ENCODE measurements at regions not wholly inside any gene's neighbourhood (a gene's known extent, or its start where the extent isn't known, plus 50 kb on each side); places are given as distances from the start of the nearest gene placed in this dataset.

DNA sequence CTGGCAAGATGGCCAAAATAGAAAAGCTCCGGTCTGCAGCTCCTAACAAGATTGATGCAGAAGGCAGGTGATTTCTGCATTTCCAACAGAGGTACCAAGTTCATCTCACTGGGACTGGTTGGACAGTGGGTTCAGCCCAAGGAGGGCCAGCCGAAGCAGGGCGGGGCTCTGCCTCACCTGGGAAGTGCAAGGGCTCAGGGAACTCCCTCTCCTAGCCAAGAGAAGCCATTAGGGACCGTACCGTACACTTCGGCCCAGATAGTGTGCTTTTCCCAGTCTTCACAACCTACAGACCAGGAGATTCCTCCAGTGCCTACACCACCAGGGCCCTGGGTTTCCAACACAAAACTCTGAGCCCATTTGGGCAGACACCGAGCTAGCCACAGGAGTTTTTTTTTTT, 277.8 kb downstream of the SLCO4C1 start:
- Histone ChIP-seq H3K27ac (ENCODE audit: low read depth in 2 of 2, low read length in 2 of 2) (no peak overlapping the region), H3K36me3 (ENCODE audit: control insufficient read depth in 2 of 3, insufficient read depth in 3 of 3, low read length in 3 of 3) (no peaks in the 10 kb centered on the region), H3K9ac (ENCODE audit: low read length in 3 of 3) (no peak overlapping the region), H3K4me3 (ENCODE audit: low read length in 3 of 3) (no peak overlapping the region), H3K9me3 (ENCODE audit: control insufficient read depth in 2 of 3, insufficient read depth in 1 of 3, low read length in 3 of 3) (no peaks in the 10 kb centered on the region), H3K27me3 (ENCODE audit: control insufficient read depth, insufficient read depth, low read length) (no peaks in the 10 kb centered on the region), H3K4me1 (ENCODE audit: control insufficient read depth in 2 of 3, insufficient read depth in 2 of 3, low read depth in 1 of 3, low read length in 3 of 3) (no peaks in the 10 kb centered on the region)
- DNase-seq, result peak in 1 of 5 donors; percentile 26
- no peak for TF ChIP-seq CTCF (IDR thresholded peaks at IDR 0.05; ENCODE audit: borderline replicate concordance, extremely low read depth, insufficient read depth)
- FAIRE-seq, result no peak
- intact Hi-C loops (cut with DNase I), result no loop called here

DNA sequence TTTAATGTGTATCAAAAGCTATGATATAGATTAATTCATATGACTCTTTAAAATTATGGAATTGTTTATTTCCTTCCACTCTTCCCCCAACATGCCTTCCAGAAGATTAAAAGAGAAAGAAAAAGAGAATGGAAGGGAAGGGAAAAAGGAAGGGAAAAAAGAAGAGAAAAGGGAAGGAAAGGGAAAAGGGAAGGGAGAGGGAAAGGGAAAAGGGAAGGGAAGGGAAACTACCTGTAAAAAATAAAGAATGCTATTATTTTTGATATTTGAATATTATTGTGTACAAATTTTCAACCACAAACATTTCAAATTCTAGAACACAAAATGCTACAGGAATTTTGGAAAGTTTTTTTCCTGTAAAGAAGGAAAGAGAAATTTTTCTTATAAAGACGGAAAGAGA, 281.7 kb downstream of the SLCO4C1 start:
- no peak overlapping the region for H3K27ac ChIP-seq (ENCODE audit: low read depth in 2 of 2, low read length in 2 of 2)
- DNase-seq (no peak), FAIRE-seq (no peak)
- H3K9me3 ChIP-seq (ENCODE audit: control insufficient read depth in 2 of 3, insufficient read depth in 1 of 3, low read length in 3 of 3), result no peaks in the 10 kb centered on the region
- TF ChIP-seq CTCF (IDR thresholded peaks at IDR 0.05; ENCODE audit: borderline replicate concordance, extremely low read depth, insufficient read depth), result no peak
- H3K4me1 ChIP-seq (ENCODE audit: control insufficient read depth in 2 of 3, insufficient read depth in 2 of 3, low read depth in 1 of 3, low read length in 3 of 3), result no peaks in the 10 kb centered on the region
- no peak overlapping the region for H3K4me3 ChIP-seq (ENCODE audit: low read length in 3 of 3)
- intact Hi-C loops (cut with DNase I), result no loop called here
- H3K36me3 ChIP-seq (ENCODE audit: control insufficient read depth in 2 of 3, insufficient read depth in 3 of 3, low read length in 3 of 3), result no peaks in the 10 kb centered on the region
- no peaks in the 10 kb centered on the region for H3K27me3 ChIP-seq (ENCODE audit: control insufficient read depth, insufficient read depth, low read length)
- no peak overlapping the region for H3K9ac ChIP-seq (ENCODE audit: low read length in 3 of 3)

- H3K9ac ChIP-seq (ENCODE audit: low read length in 3 of 3), result no peak overlapping the region
- intact Hi-C loops (cut with DNase I), result no loop called here
- no peaks in the 10 kb centered on the region for H3K36me3 ChIP-seq (ENCODE audit: control insufficient read depth in 2 of 3, insufficient read depth in 3 of 3, low read length in 3 of 3)
- no peak for DNase-seq
- H3K4me1 ChIP-seq (ENCODE audit: control insufficient read depth in 2 of 3, insufficient read depth in 2 of 3, low read depth in 1 of 3, low read length in 3 of 3), result no peaks in the 10 kb centered on the region
- TF ChIP-seq CTCF (IDR thresholded peaks at IDR 0.05; ENCODE audit: borderline replicate concordance, extremely low read depth, insufficient read depth), result no peak
- H3K4me3 ChIP-seq (ENCODE audit: low read length in 3 of 3), result no peak overlapping the region
- H3K27me3 ChIP-seq (ENCODE audit: control insufficient read depth, insufficient read depth, low read length), result no peaks in the 10 kb centered on the region
- no peak for FAIRE-seq
- H3K9me3 ChIP-seq (ENCODE audit: control insufficient read depth in 2 of 3, insufficient read depth in 1 of 3, low read length in 3 of 3), result no peaks in the 10 kb centered on the region
- no peak overlapping the region for H3K27ac ChIP-seq (ENCODE audit: low read depth in 2 of 2, low read length in 2 of 2)
Observed at GRCh38 chr5:102010644-102011043, 285.4 kb downstream of the SLCO4C1 start.

DNA sequence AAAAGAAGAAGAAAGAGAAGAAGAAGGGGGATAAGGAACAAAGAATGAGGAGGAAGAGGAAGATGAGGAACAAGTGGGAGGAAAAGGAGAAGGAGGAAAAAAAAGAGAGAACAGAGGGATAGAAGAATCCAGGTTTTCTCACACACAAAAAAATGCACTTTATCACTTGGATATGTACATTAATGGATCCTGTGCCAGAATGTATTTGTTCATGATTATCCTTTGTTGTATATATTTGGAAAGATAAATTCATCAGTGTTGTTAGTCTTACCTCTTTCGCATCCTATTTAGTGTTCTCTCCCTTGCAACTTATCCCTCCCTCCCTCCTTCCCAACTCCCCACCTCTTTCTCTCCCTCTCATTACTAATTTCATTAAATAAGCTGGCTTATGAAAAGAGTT, 298.8 kb downstream of the SLCO4C1 start:
- Histone ChIP-seq H3K27me3 (ENCODE audit: control insufficient read depth, insufficient read depth, low read length) (no peaks in the 10 kb centered on the region), H3K36me3 (ENCODE audit: control insufficient read depth in 2 of 3, insufficient read depth in 3 of 3, low read length in 3 of 3) (no peaks in the 10 kb centered on the region), H3K9me3 (ENCODE audit: control insufficient read depth in 2 of 3, insufficient read depth in 1 of 3, low read length in 3 of 3) (no peaks in the 10 kb centered on the region), H3K4me1 (ENCODE audit: control insufficient read depth in 2 of 3, insufficient read depth in 2 of 3, low read depth in 1 of 3, low read length in 3 of 3) (no peaks in the 10 kb centered on the region), H3K9ac (ENCODE audit: low read length in 3 of 3) (no peak overlapping the region), H3K27ac (ENCODE audit: low read depth in 2 of 2, low read length in 2 of 2) (no peak overlapping the region), H3K4me3 (ENCODE audit: low read length in 3 of 3) (no peak overlapping the region)
- no peak for TF ChIP-seq CTCF (IDR thresholded peaks at IDR 0.05; ENCODE audit: borderline replicate concordance, extremely low read depth, insufficient read depth)
- DNase-seq (no peak), FAIRE-seq (no peak)
- intact Hi-C loops (cut with DNase I), result no loop called here
